HCT116 (cell line): ENCODE measurements at regions not wholly inside any gene's neighbourhood (a gene's known extent, or its start where the extent isn't known, plus 50 kb on each side); places are given as distances from the start of the nearest gene placed in this dataset.

Experiments used
- ATAC-seq: fragments of 200-7000 bp; cut with Tn5 transposase; 2 replicates; pipeline ENCODE4 v1.9.1; 2020; ENCODE audit warnings: mild to moderate bottlenecking, moderate library complexity
- BruUV-seq: library from RNA; stranded (reverse); fragments of 400-500 nt; replicated peaks from 2 replicates; lab custom pipeline; 2021; lab: Mats Ljungman, UMichigan
- CTCF ChIA-PET: fragments of 300-600 bp; sonication (Branson Sonifier 250); formaldehyde crosslinking; loops from one replicate; lab custom pipeline; 2021; ENCODE audit warnings: antibody characterized with exemption; lab: Charles Lee
- POLR2A ChIA-PET: fragments of 300-600, 350-600 bp; sonication (Branson Sonifier 250); formaldehyde crosslinking; loops from one replicate; lab custom pipeline; 2021; ENCODE audit warnings: antibody characterized with exemption; lab: Charles Lee
- RAD21 ChIA-PET, 2 experiments: fragments of 300-600 bp; sonication (Branson Sonifier 250); formaldehyde crosslinking; loops; one replicate each; lab custom pipeline; 2023; ENCODE audit warnings: low total read pairs in 2 of 2; ENCODE audit not compliant: uncharacterized antibody in 2 of 2, unreplicated experiment in 2 of 2, low non-redundant PET in 1 of 2; lab: Charles Lee
- DNase-seq: peaks from one replicate; pipeline ENCODE4 v3.0.0-alpha.2; 2010; ENCODE audit warnings: low read depth, low spot score
- H2AFZ ChIP-seq: fragments of 200-600 bp; shearing (Covaris generic), sonication (generic); 2 replicates; pipeline ENCODE4 v1.6.1; 2017; ENCODE audit warnings: low read depth, mixed run types, mixed read lengths, antibody characterized with exemption, low read length; ENCODE audit not compliant: poor library complexity, severe bottlenecking
- H3K27ac ChIP-seq: 2 replicates; pipeline ENCODE4 v1.5.1; 2012; ENCODE audit warnings: low read depth, low read length
- H3K27me3 ChIP-seq: fragments of 200-600 bp; sonication (generic); 2 replicates; pipeline ENCODE4 v1.6.1; 2016; ENCODE audit warnings: mixed run types, low read length, mixed read lengths; ENCODE audit not compliant: insufficient read depth
- H3K36me3 ChIP-seq, 2 experiments: fragments of 200-500 bp in 1 of 2; fragments of 200-600 bp in 1 of 2; sonication (Bioruptor generic) in 1 of 2; sonication (generic) in 1 of 2; 2 replicates each; pipeline versions ENCODE4 v1.5.1 to v1.6.1; 2014 to 2016; ENCODE audit warnings: low read length in 2 of 2, inconsistent platforms in 1 of 2, mixed read lengths in 1 of 2, mixed run types in 1 of 2; ENCODE audit not compliant: insufficient read depth in 2 of 2, control insufficient read depth in 1 of 2
- H3K4me1 ChIP-seq, 2 experiments: fragments of 200-600 bp in 1 of 2; sonication (generic) in 1 of 2; 2 replicates each; pipeline versions ENCODE4 v1.5.1 to v1.6.1; 2012 to 2017; ENCODE audit warnings: low read length in 2 of 2, inconsistent platforms in 1 of 2, mild to moderate bottlenecking in 1 of 2, mixed read lengths in 1 of 2, mixed run types in 1 of 2, moderate library complexity in 1 of 2; ENCODE audit not compliant: insufficient read depth in 2 of 2, control insufficient read depth in 1 of 2
- H3K4me2 ChIP-seq: fragments of 200-600 bp; sonication (generic); 2 replicates; pipeline ENCODE4 v1.6.1; 2017; ENCODE audit warnings: mixed run types, low read length, mixed read lengths
- H3K4me3 ChIP-seq, 2 experiments: fragments of 200-600 bp in 1 of 2; sonication (generic) in 1 of 2; replicated peaks in 1 of 2; 2 replicates each; pipeline ENCODE4 v1.5.1; 2011 to 2016; ENCODE audit warnings: low read length in 2 of 2, control low read depth in 1 of 2, low read depth in 1 of 2, mild to moderate bottlenecking in 1 of 2, mixed read lengths in 1 of 2, mixed run types in 1 of 2
- H3K79me2 ChIP-seq: fragments of 200-600 bp; sonication (generic); 2 replicates; pipeline ENCODE4 v1.6.1; 2017; ENCODE audit warnings: mild to moderate bottlenecking, mixed run types, low read length, moderate library complexity, mixed read lengths; ENCODE audit not compliant: insufficient read depth
- H3K9ac ChIP-seq: fragments of 200-600 bp; sonication (generic); 2 replicates; pipeline ENCODE4 v1.6.1; 2016; ENCODE audit warnings: low read length, mixed read lengths
- H3K9me2 ChIP-seq: fragments of 200-600 bp; sonication (generic), shearing (Covaris generic); 2 replicates; pipeline ENCODE4 v1.6.1; 2017; ENCODE audit warnings: mixed run types, mild to moderate bottlenecking, moderate library complexity; ENCODE audit not compliant: insufficient read depth
- H3K9me3 ChIP-seq, 2 experiments: fragments of 200-500 bp in 1 of 2; fragments of 200-600 bp in 1 of 2; sonication (Bioruptor generic) in 1 of 2; sonication (generic) in 1 of 2; 2 replicates each; pipeline ENCODE4 v1.6.1; 2014 to 2017; ENCODE audit warnings: low read length in 2 of 2, mixed read lengths in 2 of 2, inconsistent platforms in 1 of 2, low read depth in 1 of 2, mild to moderate bottlenecking in 1 of 2, mixed run types in 1 of 2, moderate library complexity in 1 of 2; ENCODE audit not compliant: control insufficient read depth in 1 of 2, insufficient read depth in 1 of 2
- H4K20me1 ChIP-seq: fragments of 200-600 bp; sonication (generic), shearing (Covaris generic); 2 replicates; pipeline ENCODE4 v1.6.1; 2017; ENCODE audit warnings: mixed run types, mild to moderate bottlenecking, moderate library complexity; ENCODE audit not compliant: insufficient read depth
- CEBPB ChIP-seq: IDR thresholded peaks from 2 replicates; pipeline ENCODE4 v1.6.1; 2012; ENCODE audit warnings: low read depth
- FOSL1 ChIP-seq: IDR thresholded peaks from 2 replicates; pipeline ENCODE4 v1.6.1; 2012; ENCODE audit warnings: low read depth
- SIN3A ChIP-seq: IDR thresholded peaks from 2 replicates; pipeline ENCODE4 v1.6.1; 2012; ENCODE audit warnings: low read depth
- ZNF274 ChIP-seq: fragments of 200-500 bp; sonication (Bioruptor generic); IDR thresholded peaks from 2 replicates; pipeline ENCODE4 v1.6.1; 2014; ENCODE audit warnings: mild to moderate bottlenecking, low read depth, low read length, inconsistent platforms
- intact Hi-C: fragments of 100-400 bp; cut with micrococcal nuclease; formaldehyde crosslinking; loops from 2 replicates; pipeline ENCODE4 v1.10.0; 2022

DNA sequence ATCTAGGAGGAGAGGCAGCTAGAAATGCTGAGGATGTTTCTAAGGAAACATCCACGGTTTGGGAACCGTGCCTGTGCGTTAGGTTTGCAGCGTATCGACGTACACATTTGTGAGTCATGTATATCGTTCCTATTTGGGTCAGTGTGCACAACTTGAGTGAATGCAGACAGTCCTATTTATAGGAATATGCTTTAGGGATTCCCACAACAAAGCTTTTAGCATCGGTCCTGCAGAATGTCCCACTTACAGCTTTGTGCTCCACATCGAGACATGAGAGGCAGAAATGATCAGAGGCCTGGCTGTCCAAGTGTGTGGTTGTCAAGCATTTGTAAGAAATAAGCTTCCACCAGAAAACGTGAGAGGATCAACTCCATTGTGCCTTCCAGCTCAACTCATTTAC lies 1282.7 kb upstream of the WWC1 start:
- no peak overlapping the region for H2AFZ ChIP-seq
- no peaks in the 10 kb centered on the region for H3K36me3 ChIP-seq
- ChIA-PET CTCF (no interaction called here), RAD21 (no interaction called here), POLR2A (no interaction called here)
- no peak overlapping the region for H3K4me2 ChIP-seq
- no peak overlapping the region for H3K27ac ChIP-seq
- no peaks in the 10 kb centered on the region for H3K79me2 ChIP-seq
- TF ChIP-seq ZNF274 = no peak
- no peak overlapping the region for H3K4me3 ChIP-seq
- no peaks in the 10 kb centered on the region for H4K20me1 ChIP-seq
- H3K9me3 ChIP-seq = peaks cover 7 to 15% of the 10 kb centered on the region in 2 experiments; a peak in 2 of 4 replicates
- ATAC-seq = no peak
- H3K9me2 ChIP-seq = no peaks in the 10 kb centered on the region
- H3K27me3 ChIP-seq = no peaks in the 10 kb centered on the region
- no peaks in the 10 kb centered on the region for H3K4me1 ChIP-seq
- DNase-seq = no peak
- BruUV-seq = no TSS peak
- H3K9ac ChIP-seq = no peak overlapping the region
- intact Hi-C loops = no loop called here

GRCh38 chr5:167011196-167011595 lies 1280.2 kb upstream of the WWC1 start:
- TF ChIP-seq SIN3A = no peak
- no peak for TF ChIP-seq FOSL1
- TF ChIP-seq CEBPB = no peak
- Histone ChIP-seq H3K9me3 (peaks cover 7 to 15% of the 10 kb centered on the region in 2 experiments; a peak in 2 of 4 replicates), H2AFZ (no peak overlapping the region), H3K9ac (no peak overlapping the region), H3K4me3 (no peak overlapping the region), H3K4me2 (no peak overlapping the region), H3K27me3 (no peaks in the 10 kb centered on the region), H4K20me1 (no peaks in the 10 kb centered on the region), H3K27ac (no peak overlapping the region), H3K4me1 (no peaks in the 10 kb centered on the region), H3K9me2 (no peaks in the 10 kb centered on the region), H3K36me3 (no peaks in the 10 kb centered on the region), H3K79me2 (no peaks in the 10 kb centered on the region)
- ChIA-PET CTCF (no interaction called here), RAD21 (no interaction called here), POLR2A (no interaction called here)
- intact Hi-C loops = no loop called here
- DNase-seq = no peak
- no TSS peak for BruUV-seq
- ATAC-seq = no peak
